ENCODE measurements at regions not wholly inside any gene's neighbourhood (a gene's known extent, or its start where the extent isn't known, plus 50 kb on each side); places are given as distances from the start of the nearest gene placed in this dataset.

GRCh38 chr5:109998726-109999125 is 309.0 kb downstream of the MAN2A1 start:
- TF ChIP-seq POLR2A (IDR thresholded peaks at IDR 0.05; ENCODE audit: low read length) (no peak), GATA1 (IDR thresholded peaks at IDR 0.05; ENCODE audit: low read depth, low read length) (no peak)
